A673 (cell line): ENCODE measurements at regions not wholly inside any gene's neighbourhood (a gene's known extent, or its start where the extent isn't known, plus 50 kb on each side); places are given as distances from the start of the nearest gene placed in this dataset.

ENCODE experiments used
- EZH2 ChIP-seq: fragments of 200-600 bp; sonication (generic); IDR thresholded peaks from 2 replicates; pipeline ENCODE4 v1.6.1; 2017; ENCODE audit warnings: borderline replicate concordance, low read depth, mild to moderate bottlenecking, mixed read lengths, antibody characterized with exemption, low read length; ENCODE audit not compliant: poor library complexity, severe bottlenecking
- TF ChIP-seq, protein P1 (sequence below): fragments of 300-800, 200-600 bp; sonication (generic); conservative IDR thresholded peaks from 2 replicates; pipeline ENCODE4 v1.5.1; 2017; ENCODE audit warnings: low read depth, mild to moderate bottlenecking, antibody characterized with exemption, low read length, moderate library complexity, mixed read lengths

- TF ChIP-seq, protein P1, sequence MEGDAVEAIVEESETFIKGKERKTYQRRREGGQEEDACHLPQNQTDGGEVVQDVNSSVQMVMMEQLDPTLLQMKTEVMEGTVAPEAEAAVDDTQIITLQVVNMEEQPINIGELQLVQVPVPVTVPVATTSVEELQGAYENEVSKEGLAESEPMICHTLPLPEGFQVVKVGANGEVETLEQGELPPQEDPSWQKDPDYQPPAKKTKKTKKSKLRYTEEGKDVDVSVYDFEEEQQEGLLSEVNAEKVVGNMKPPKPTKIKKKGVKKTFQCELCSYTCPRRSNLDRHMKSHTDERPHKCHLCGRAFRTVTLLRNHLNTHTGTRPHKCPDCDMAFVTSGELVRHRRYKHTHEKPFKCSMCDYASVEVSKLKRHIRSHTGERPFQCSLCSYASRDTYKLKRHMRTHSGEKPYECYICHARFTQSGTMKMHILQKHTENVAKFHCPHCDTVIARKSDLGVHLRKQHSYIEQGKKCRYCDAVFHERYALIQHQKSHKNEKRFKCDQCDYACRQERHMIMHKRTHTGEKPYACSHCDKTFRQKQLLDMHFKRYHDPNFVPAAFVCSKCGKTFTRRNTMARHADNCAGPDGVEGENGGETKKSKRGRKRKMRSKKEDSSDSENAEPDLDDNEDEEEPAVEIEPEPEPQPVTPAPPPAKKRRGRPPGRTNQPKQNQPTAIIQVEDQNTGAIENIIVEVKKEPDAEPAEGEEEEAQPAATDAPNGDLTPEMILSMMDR, result no peak
- no peak for TF ChIP-seq EZH2
These were observed 145.3 kb upstream of the DPH6 start for GRCh38 chr15:35691173-35691761.
